Omental fat pad (tissue), 3 donors: ENCODE measurements at regions not wholly inside any gene's neighbourhood (a gene's known extent, or its start where the extent isn't known, plus 50 kb on each side); places are given as distances from the start of the nearest gene placed in this dataset.

ENCODE experiments used
- ATAC-seq: fragments of 150-250 bp; one replicate; pipeline ENCODE4 v1.9.1; 2016; ENCODE audit warnings: mild to moderate bottlenecking, moderate library complexity; ENCODE audit not compliant: low FRiP score
- DNase-seq: peaks from one replicate; pipeline ENCODE4 v3.0.0-alpha.2; 2019; ENCODE audit warnings: low spot score
- TF ChIP-seq, protein P1 (sequence below), 3 donors: fragments of 450-650 bp; IDR thresholded peaks; one replicate each; pipeline ENCODE4 v1.5.1; 2016 to 2017; ENCODE audit warnings: antibody characterized with exemption in 3 of 3, mild to moderate bottlenecking in 3 of 3, moderate library complexity in 2 of 3

GRCh38 chr3:80157546-80157945 is 389.7 kb upstream of the ROBO1 start:
- TF ChIP-seq, protein P1, sequence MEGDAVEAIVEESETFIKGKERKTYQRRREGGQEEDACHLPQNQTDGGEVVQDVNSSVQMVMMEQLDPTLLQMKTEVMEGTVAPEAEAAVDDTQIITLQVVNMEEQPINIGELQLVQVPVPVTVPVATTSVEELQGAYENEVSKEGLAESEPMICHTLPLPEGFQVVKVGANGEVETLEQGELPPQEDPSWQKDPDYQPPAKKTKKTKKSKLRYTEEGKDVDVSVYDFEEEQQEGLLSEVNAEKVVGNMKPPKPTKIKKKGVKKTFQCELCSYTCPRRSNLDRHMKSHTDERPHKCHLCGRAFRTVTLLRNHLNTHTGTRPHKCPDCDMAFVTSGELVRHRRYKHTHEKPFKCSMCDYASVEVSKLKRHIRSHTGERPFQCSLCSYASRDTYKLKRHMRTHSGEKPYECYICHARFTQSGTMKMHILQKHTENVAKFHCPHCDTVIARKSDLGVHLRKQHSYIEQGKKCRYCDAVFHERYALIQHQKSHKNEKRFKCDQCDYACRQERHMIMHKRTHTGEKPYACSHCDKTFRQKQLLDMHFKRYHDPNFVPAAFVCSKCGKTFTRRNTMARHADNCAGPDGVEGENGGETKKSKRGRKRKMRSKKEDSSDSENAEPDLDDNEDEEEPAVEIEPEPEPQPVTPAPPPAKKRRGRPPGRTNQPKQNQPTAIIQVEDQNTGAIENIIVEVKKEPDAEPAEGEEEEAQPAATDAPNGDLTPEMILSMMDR (IDR thresholded peaks at IDR 0.05), result no peak
- no peak for ATAC-seq
- no peak for DNase-seq

- DNase-seq, result no peak
Measured at GRCh38 chr3:80152692-80153091, 384.9 kb upstream of the ROBO1 start.

DNA sequence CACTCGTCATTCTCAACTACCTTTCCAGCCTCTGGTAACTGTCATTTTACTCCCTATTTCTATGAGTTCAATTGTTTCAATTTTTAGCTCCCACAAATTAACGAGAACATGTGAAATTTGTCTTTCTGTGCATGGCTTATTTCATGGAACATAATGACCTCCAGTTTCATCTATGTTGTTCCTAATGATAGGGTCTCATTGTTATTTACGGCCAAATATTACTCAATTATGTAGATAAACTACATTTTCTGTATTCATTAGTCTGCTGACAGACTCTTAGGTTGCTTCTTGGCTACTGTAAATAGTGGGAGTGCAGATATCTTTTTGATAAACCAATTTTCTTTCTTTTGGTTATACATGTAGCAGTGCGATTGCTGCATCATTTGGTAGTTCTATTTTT is 374.9 kb upstream of the ROBO1 start:
- TF ChIP-seq, protein P1 (IDR thresholded peaks at IDR 0.05), result no peak
- DNase-seq, result no peak

More at GRCh38 chr3:80152692-80153091, 384.9 kb upstream of the ROBO1 start:
- TF ChIP-seq, protein P1 (IDR thresholded peaks at IDR 0.05), result no peak
- ATAC-seq, result no peak

GRCh38 chr3:80141557-80141956 is 373.8 kb upstream of the ROBO1 start:
- ATAC-seq (no peak), DNase-seq (no peak)
- TF ChIP-seq, protein P1 (IDR thresholded peaks at IDR 0.05), result no peak

More for the DNA sequence above, 374.9 kb upstream of the ROBO1 start:
- no peak for ATAC-seq

GRCh38 chr3:80116281-80116680 is 348.5 kb upstream of the ROBO1 start:
- DNase-seq (no peak), ATAC-seq (no peak)

DNA sequence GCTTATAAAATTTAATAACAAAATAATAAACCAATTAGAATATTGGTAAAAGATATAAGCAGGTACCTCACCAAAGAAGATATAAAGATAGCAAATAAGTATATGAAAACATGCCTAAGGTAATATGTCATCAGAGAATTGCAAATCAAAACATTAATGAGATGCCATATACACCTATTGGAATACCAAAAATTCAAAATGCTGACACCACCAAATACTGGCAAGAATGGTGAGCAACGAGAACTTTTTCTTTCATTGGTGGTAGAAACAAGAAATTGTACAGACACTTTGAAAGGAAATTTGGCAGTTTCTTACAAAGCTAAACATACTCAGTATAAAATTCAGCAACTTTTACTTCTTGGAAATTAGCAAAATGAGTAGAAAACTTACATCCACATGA is 346.9 kb upstream of the ROBO1 start:
- TF ChIP-seq, protein P1 (IDR thresholded peaks at IDR 0.05), result no peak
- DNase-seq, result no peak
- no peak for ATAC-seq

More at GRCh38 chr3:80116281-80116680, 348.5 kb upstream of the ROBO1 start:
- TF ChIP-seq, protein P1 (IDR thresholded peaks at IDR 0.05), result no peak

DNA sequence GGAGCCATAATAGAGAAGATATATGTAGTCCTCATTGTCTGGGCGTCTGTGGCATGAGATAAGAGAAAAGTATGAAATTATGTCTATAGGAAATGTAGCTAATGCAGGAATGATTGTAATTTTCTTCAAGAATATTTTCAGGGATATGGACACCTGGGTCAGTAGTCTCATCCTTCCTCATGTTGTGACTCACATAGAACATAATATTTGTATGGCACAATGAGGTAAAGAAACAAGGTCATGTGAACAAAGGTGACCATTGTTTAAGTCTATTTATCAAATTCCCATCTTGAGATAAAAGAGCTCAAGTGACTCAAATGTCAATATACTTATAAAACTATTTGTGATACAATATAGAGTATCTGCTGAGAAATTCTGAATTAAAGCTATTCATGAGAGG is 345.5 kb upstream of the ROBO1 start:
- TF ChIP-seq, protein P1 (IDR thresholded peaks at IDR 0.05), result no peak
- ATAC-seq (no peak), DNase-seq (no peak)
